Panc1 (cell line): ENCODE measurements at regions not wholly inside any gene's neighbourhood (a gene's known extent, or its start where the extent isn't known, plus 50 kb on each side); places are given as distances from the start of the nearest gene placed in this dataset.

Experiments
- CTCF ChIP-seq: fragments of 450-650 bp; IDR thresholded peaks from 2 replicates; pipeline ENCODE4 v1.5.1; 2017; ENCODE audit warnings: mild to moderate bottlenecking
- POLR2AphosphoS5 ChIP-seq: IDR thresholded peaks from 2 replicates; pipeline ENCODE4 v1.6.1; 2012; ENCODE audit warnings: mild to moderate bottlenecking, low read depth, low read length, moderate library complexity
- SIN3A ChIP-seq: IDR thresholded peaks from 2 replicates; pipeline ENCODE4 v1.6.1; 2012; ENCODE audit warnings: low read depth, mild to moderate bottlenecking, low read length, moderate library complexity, borderline replicate concordance; ENCODE audit not compliant: insufficient read depth
- TCF7L2 ChIP-seq: IDR thresholded peaks from 2 replicates; pipeline ENCODE4 v1.6.1; 2011; ENCODE audit warnings: mild to moderate bottlenecking, low read depth, low read length, inconsistent platforms
- TF ChIP-seq, protein P1 (sequence below), 2 experiments: IDR thresholded peaks; 2 replicates each; pipeline ENCODE4 v1.6.1; 2011 to 2012; ENCODE audit warnings: low read depth in 2 of 2, control low read depth in 1 of 2, low read length in 1 of 2, mild to moderate bottlenecking in 1 of 2, moderate library complexity in 1 of 2; ENCODE audit not compliant: insufficient read depth in 1 of 2

DNA sequence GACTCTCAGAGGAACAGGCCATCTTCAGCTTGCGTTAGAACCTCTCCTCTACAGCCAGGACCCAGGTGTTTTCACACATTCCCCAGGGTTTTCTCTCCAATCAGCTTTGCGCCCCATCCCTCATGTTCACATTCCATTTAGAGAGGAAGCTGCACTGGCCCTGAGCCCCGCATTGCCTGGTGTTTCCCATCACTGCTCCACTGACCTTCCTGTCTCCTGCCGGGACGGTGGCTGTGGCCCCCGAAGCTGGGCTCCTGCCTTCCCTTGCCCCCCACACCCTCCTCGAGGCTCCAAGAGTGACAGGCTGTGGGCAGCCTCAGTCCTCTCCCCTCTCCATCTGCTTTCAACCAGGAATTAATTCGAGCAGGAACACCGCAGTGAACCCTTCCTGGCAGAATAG is 357.3 kb downstream of the THBS2 start:
- no peak for TF ChIP-seq CTCF
- no peak for TF ChIP-seq POLR2AphosphoS5
- TF ChIP-seq SIN3A = no peak
- no peak for TF ChIP-seq TCF7L2
- TF ChIP-seq, protein P1, sequence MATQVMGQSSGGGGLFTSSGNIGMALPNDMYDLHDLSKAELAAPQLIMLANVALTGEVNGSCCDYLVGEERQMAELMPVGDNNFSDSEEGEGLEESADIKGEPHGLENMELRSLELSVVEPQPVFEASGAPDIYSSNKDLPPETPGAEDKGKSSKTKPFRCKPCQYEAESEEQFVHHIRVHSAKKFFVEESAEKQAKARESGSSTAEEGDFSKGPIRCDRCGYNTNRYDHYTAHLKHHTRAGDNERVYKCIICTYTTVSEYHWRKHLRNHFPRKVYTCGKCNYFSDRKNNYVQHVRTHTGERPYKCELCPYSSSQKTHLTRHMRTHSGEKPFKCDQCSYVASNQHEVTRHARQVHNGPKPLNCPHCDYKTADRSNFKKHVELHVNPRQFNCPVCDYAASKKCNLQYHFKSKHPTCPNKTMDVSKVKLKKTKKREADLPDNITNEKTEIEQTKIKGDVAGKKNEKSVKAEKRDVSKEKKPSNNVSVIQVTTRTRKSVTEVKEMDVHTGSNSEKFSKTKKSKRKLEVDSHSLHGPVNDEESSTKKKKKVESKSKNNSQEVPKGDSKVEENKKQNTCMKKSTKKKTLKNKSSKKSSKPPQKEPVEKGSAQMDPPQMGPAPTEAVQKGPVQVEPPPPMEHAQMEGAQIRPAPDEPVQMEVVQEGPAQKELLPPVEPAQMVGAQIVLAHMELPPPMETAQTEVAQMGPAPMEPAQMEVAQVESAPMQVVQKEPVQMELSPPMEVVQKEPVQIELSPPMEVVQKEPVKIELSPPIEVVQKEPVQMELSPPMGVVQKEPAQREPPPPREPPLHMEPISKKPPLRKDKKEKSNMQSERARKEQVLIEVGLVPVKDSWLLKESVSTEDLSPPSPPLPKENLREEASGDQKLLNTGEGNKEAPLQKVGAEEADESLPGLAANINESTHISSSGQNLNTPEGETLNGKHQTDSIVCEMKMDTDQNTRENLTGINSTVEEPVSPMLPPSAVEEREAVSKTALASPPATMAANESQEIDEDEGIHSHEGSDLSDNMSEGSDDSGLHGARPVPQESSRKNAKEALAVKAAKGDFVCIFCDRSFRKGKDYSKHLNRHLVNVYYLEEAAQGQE (IDR thresholded peaks at IDR 0.05; ENCODE audit: insufficient read depth in 1 of 2, low read depth in 2 of 2, low read length in 1 of 2) = no peak
